ENCODE measurements at regions not wholly inside any gene's neighbourhood (a gene's known extent, or its start where the extent isn't known, plus 50 kb on each side); places are given as distances from the start of the nearest gene placed in this dataset.

GRCh38 chr2:164109006-164109405 is 373.2 kb upstream of the FIGN start:
- TF ChIP-seq POLR2A (IDR thresholded peaks at IDR 0.05; ENCODE audit: low read depth, low read length) (no peak), CTCF (IDR thresholded peaks at IDR 0.05; ENCODE audit: extremely low read depth in 1 of 2, insufficient read depth in 1 of 2, low read depth in 1 of 2, low read length in 2 of 2) (no peak), POLR2AphosphoS5 (IDR thresholded peaks at IDR 0.05; ENCODE audit: insufficient read depth, low read depth, low read length) (no peak), GATA2 (IDR thresholded peaks at IDR 0.05; ENCODE audit: insufficient read depth, insufficient read length, low read depth, low read length) (no peak), EZH2 (IDR thresholded peaks at IDR 0.05; ENCODE audit: borderline replicate concordance, low read depth, low read length, severe bottlenecking) (no peak), MAX (IDR thresholded peaks at IDR 0.05; ENCODE audit: insufficient read depth, insufficient read length) (no peak), JUN (IDR thresholded peaks at IDR 0.05; ENCODE audit: borderline replicate concordance, insufficient read depth, insufficient read length, low read depth) (no peak), MYC (IDR thresholded peaks at IDR 0.05; ENCODE audit: low read depth, low read length) (no peak), FOS (IDR thresholded peaks at IDR 0.05; ENCODE audit: borderline replicate concordance, insufficient read depth, low read length) (no peak)

All from endothelial cell of umbilical vein (primary cell).